HL-60 (cell line): ENCODE measurements at regions not wholly inside any gene's neighbourhood (a gene's known extent, or its start where the extent isn't known, plus 50 kb on each side); places are given as distances from the start of the nearest gene placed in this dataset.

Source experiments
- DNase-seq, 2 experiments: peaks; one replicate each; pipeline ENCODE4 v3.0.0-alpha.2; 2010 to 2020; ENCODE audit warnings: low read depth in 1 of 2, low spot score in 1 of 2
- H3K27ac ChIP-seq: fragments of 250-450 bp; sonication (Bioruptor Pico); replicated peaks from 2 replicates; pipeline ENCODE4 v1.5.1; 2020; ENCODE audit warnings: mild to moderate bottlenecking, moderate library complexity
- H3K27me3 ChIP-seq: fragments of 250-450 bp; sonication (Bioruptor Pico); 2 replicates; pipeline ENCODE4 v1.5.1; 2021; ENCODE audit warnings: mild to moderate bottlenecking, moderate library complexity; ENCODE audit not compliant: insufficient read depth, poor library complexity, severe bottlenecking
- H3K4me3 ChIP-seq: replicated peaks from 2 replicates; pipeline ENCODE4 v1.5.1; 2011; ENCODE audit warnings: mild to moderate bottlenecking, control low read depth, low read length; ENCODE audit not compliant: insufficient read depth
- GABPA ChIP-seq: IDR thresholded peaks from 2 replicates; pipeline ENCODE4 v1.6.1; 2012; ENCODE audit warnings: low read depth
- POLR2AphosphoS5 ChIP-seq: IDR thresholded peaks from 2 replicates; pipeline ENCODE4 v1.6.1; 2012; ENCODE audit warnings: low read depth
- REST ChIP-seq: IDR thresholded peaks from 2 replicates; pipeline ENCODE4 v1.6.1; 2012; ENCODE audit warnings: low read depth; ENCODE audit not compliant: insufficient replicate concordance
- SPI1 ChIP-seq: IDR thresholded peaks from 2 replicates; pipeline ENCODE4 v1.6.1; 2012; ENCODE audit warnings: low read depth, mild to moderate bottlenecking, borderline replicate concordance
- TF ChIP-seq, protein P1 (sequence below): IDR thresholded peaks from one replicate; pipeline ENCODE4 v1.5.1; 2011; ENCODE audit warnings: low read length, control low read depth, inconsistent platforms; ENCODE audit not compliant: insufficient read depth

- Histone ChIP-seq H3K4me3 (no peak overlapping the region), H3K27ac (no peak overlapping the region), H3K27me3 (no peaks in the 10 kb centered on the region)
- TF ChIP-seq, protein P1, sequence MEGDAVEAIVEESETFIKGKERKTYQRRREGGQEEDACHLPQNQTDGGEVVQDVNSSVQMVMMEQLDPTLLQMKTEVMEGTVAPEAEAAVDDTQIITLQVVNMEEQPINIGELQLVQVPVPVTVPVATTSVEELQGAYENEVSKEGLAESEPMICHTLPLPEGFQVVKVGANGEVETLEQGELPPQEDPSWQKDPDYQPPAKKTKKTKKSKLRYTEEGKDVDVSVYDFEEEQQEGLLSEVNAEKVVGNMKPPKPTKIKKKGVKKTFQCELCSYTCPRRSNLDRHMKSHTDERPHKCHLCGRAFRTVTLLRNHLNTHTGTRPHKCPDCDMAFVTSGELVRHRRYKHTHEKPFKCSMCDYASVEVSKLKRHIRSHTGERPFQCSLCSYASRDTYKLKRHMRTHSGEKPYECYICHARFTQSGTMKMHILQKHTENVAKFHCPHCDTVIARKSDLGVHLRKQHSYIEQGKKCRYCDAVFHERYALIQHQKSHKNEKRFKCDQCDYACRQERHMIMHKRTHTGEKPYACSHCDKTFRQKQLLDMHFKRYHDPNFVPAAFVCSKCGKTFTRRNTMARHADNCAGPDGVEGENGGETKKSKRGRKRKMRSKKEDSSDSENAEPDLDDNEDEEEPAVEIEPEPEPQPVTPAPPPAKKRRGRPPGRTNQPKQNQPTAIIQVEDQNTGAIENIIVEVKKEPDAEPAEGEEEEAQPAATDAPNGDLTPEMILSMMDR: no peak
- TF ChIP-seq POLR2AphosphoS5: no peak
- no peak for TF ChIP-seq SPI1
- TF ChIP-seq GABPA: no peak
- no peak for TF ChIP-seq REST
- no peak for DNase-seq
Measured at GRCh38 chr10:29941476-29941875, 117.9 kb downstream of the JCAD start.

- TF ChIP-seq REST (no peak), GABPA (no peak), POLR2AphosphoS5 (no peak), SPI1 (no peak)
- TF ChIP-seq, protein P1: no peak
- Histone ChIP-seq H3K4me3 (no peak overlapping the region), H3K27me3 (no peaks in the 10 kb centered on the region), H3K27ac (no peak overlapping the region)
- no peak for DNase-seq
Measured at GRCh38 chr10:29932991-29933390, 126.4 kb downstream of the JCAD start.

DNA sequence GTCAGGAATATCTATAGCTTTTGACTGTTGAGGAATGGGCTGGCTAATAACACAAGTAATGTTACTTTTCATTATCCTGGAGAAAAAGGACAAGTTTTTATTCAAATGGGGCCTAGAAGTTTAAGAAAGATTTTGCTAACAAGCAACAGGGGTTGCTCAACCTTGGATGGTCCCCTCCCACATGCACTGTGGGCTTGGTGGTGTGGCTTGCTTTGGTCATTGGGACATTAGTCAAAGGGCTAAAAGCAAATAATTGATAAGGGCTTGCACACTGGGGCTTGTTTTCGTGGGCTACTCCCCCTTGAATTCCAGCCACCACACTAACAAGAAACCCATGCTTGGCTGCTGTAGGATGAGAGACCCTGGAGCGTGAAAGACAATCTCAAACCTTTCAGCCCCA is 127.6 kb downstream of the JCAD start:
- Histone ChIP-seq H3K27me3 (no peaks in the 10 kb centered on the region), H3K4me3 (no peak overlapping the region), H3K27ac (no peak overlapping the region)
- TF ChIP-seq SPI1: no peak
- no peak for TF ChIP-seq REST
- no peak for TF ChIP-seq GABPA
- TF ChIP-seq POLR2AphosphoS5: no peak
- TF ChIP-seq, protein P1: no peak
- no peak for DNase-seq
